ENCODE measurements at regions not wholly inside any gene's neighbourhood (a gene's known extent, or its start where the extent isn't known, plus 50 kb on each side); places are given as distances from the start of the nearest gene placed in this dataset.

- H3K4me3 ChIP-seq (ENCODE audit: low read depth, low read length): no peak overlapping the region
- no peak for TF ChIP-seq CTCF (IDR thresholded peaks at IDR 0.05; ENCODE audit: low read depth, low read length, missing control alignments)
- no peak for DNase-seq (ENCODE audit: low read depth)
These were observed 294.9 kb downstream of the IPMK start for GRCh38 chr10:57972783-57973182.

- TF ChIP-seq CTCF (IDR thresholded peaks at IDR 0.05; ENCODE audit: low read depth, low read length, missing control alignments): no peak
- no peak overlapping the region for H3K4me3 ChIP-seq (ENCODE audit: low read depth, low read length)
- DNase-seq (ENCODE audit: low read depth): no peak
These were observed 299.2 kb downstream of the IPMK start for GRCh38 chr10:57968328-57969016.

- no peak for TF ChIP-seq CTCF (IDR thresholded peaks at IDR 0.05; ENCODE audit: low read depth, low read length, missing control alignments)
- no peak overlapping the region for H3K4me3 ChIP-seq (ENCODE audit: low read depth, low read length)
- no peak for DNase-seq (ENCODE audit: low read depth)
These were observed 303.3 kb downstream of the IPMK start for GRCh38 chr10:57964351-57964750.

- DNase-seq (ENCODE audit: low read depth): no peak
- TF ChIP-seq CTCF (IDR thresholded peaks at IDR 0.05; ENCODE audit: low read depth, low read length, missing control alignments): no peak
- no peak overlapping the region for H3K4me3 ChIP-seq (ENCODE audit: low read depth, low read length)
These were observed 304.1 kb downstream of the IPMK start for GRCh38 chr10:57963546-57963945.

- TF ChIP-seq CTCF (IDR thresholded peaks at IDR 0.05; ENCODE audit: low read depth, low read length, missing control alignments): no peak
- DNase-seq (ENCODE audit: low read depth): no peak
- H3K4me3 ChIP-seq (ENCODE audit: low read depth, low read length): no peak overlapping the region
These were observed 304.9 kb downstream of the IPMK start for GRCh38 chr10:57962839-57963238.

- H3K4me3 ChIP-seq (ENCODE audit: low read depth, low read length): no peak overlapping the region
- no peak for DNase-seq (ENCODE audit: low read depth)
- no peak for TF ChIP-seq CTCF (IDR thresholded peaks at IDR 0.05; ENCODE audit: low read depth, low read length, missing control alignments)
These were observed 306.2 kb downstream of the IPMK start for GRCh38 chr10:57961487-57961886.

GRCh38 chr10:57960406-57960805, 307.3 kb downstream of the IPMK start:
- no peak overlapping the region for H3K4me3 ChIP-seq (ENCODE audit: low read depth, low read length)
- no peak for DNase-seq (ENCODE audit: low read depth)
- TF ChIP-seq CTCF (IDR thresholded peaks at IDR 0.05; ENCODE audit: low read depth, low read length, missing control alignments): no peak

All from GM12864 (cell line).